Uterus (tissue), 2 donors: ENCODE measurements at regions not wholly inside any gene's neighbourhood (a gene's known extent, or its start where the extent isn't known, plus 50 kb on each side); places are given as distances from the start of the nearest gene placed in this dataset.

Experiments
- POLR2A ChIP-seq, 2 donors: fragments of 450-650 bp; IDR thresholded peaks; one replicate each; pipeline ENCODE4 v1.6.1; 2016; ENCODE audit warnings: antibody characterized with exemption in 2 of 2, mild to moderate bottlenecking in 1 of 2, moderate library complexity in 1 of 2
- TF ChIP-seq, protein P1 (sequence below), 4 experiments: fragments of 200-600 bp in 2 of 4; fragments of 450-650 bp in 2 of 4; sonication (generic) in 2 of 4; IDR thresholded peaks; one replicate each; pipeline ENCODE4 v1.5.1; 2016 to 2019; ENCODE audit warnings: antibody characterized with exemption in 4 of 4, mild to moderate bottlenecking in 2 of 4, moderate library complexity in 1 of 4

DNA sequence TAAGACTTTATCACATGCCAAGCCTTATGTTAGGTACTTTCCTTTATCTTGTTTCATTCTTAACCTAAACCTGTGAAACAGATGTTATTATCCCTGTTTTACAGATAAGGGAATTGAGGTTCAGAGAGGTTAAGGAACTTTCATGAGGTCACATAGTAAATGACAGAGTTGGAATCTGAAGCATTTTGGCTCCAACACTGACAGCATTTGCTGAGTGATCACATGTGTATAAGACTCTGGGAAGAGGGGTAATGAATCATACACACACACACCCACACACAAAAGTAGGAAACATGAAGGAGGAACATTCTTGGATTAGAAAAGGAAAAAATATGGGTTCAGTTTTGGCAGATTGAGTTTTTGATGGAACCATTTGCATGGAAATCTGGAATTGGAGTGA, 212.5 kb downstream of the GJA1 start:
- TF ChIP-seq, protein P1, sequence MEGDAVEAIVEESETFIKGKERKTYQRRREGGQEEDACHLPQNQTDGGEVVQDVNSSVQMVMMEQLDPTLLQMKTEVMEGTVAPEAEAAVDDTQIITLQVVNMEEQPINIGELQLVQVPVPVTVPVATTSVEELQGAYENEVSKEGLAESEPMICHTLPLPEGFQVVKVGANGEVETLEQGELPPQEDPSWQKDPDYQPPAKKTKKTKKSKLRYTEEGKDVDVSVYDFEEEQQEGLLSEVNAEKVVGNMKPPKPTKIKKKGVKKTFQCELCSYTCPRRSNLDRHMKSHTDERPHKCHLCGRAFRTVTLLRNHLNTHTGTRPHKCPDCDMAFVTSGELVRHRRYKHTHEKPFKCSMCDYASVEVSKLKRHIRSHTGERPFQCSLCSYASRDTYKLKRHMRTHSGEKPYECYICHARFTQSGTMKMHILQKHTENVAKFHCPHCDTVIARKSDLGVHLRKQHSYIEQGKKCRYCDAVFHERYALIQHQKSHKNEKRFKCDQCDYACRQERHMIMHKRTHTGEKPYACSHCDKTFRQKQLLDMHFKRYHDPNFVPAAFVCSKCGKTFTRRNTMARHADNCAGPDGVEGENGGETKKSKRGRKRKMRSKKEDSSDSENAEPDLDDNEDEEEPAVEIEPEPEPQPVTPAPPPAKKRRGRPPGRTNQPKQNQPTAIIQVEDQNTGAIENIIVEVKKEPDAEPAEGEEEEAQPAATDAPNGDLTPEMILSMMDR (IDR thresholded peaks at IDR 0.05), result no peak
- TF ChIP-seq POLR2A (IDR thresholded peaks at IDR 0.05), result no peak
